GM18520 (cell line): ENCODE measurements at regions not wholly inside any gene's neighbourhood (a gene's known extent, or its start where the extent isn't known, plus 50 kb on each side); places are given as distances from the start of the nearest gene placed in this dataset.

Experiments used
- ATAC-seq: cut with Tn5 transposase; IDR thresholded peaks from one replicate; pipeline ENCODE4 v1.9.1; 2021; ENCODE audit not compliant: unreplicated experiment

- no peak for ATAC-seq
Measured at GRCh38 chr18:51637881-51638280, 440.4 kb upstream of the MEX3C start.

- no peak for ATAC-seq
Measured at GRCh38 chr18:51639541-51639940, 442.1 kb upstream of the MEX3C start.

GRCh38 chr18:51643483-51643882 is 446.0 kb upstream of the MEX3C start:
- no peak for ATAC-seq

GRCh38 chr18:51645607-51646006 is 448.1 kb upstream of the MEX3C start:
- no peak for ATAC-seq

- ATAC-seq: no peak
Measured at GRCh38 chr18:51647346-51647745, 449.9 kb upstream of the MEX3C start.

- ATAC-seq: no peak
Measured at GRCh38 chr18:51647942-51648341, 450.5 kb upstream of the MEX3C start.

- no peak for ATAC-seq
Measured at GRCh38 chr18:51649796-51650195, 452.3 kb upstream of the MEX3C start.

- ATAC-seq: no peak
Measured at GRCh38 chr18:51651761-51652160, 454.3 kb upstream of the MEX3C start.

GRCh38 chr18:51653507-51654213 is 456.2 kb upstream of the MEX3C start:
- no peak for ATAC-seq

GRCh38 chr18:51654488-51655326 is 457.2 kb upstream of the MEX3C start:
- ATAC-seq: peak; percentile 51

- ATAC-seq: peak; percentile 73
Measured at GRCh38 chr18:51655327-51655698, 457.8 kb upstream of the MEX3C start.

- ATAC-seq: no peak
Measured at GRCh38 chr18:51656249-51656648, 458.8 kb upstream of the MEX3C start.

GRCh38 chr18:51658436-51658835 is 461.0 kb upstream of the MEX3C start:
- no peak for ATAC-seq

- ATAC-seq: no peak
Measured at GRCh38 chr18:51659781-51660180, 462.3 kb upstream of the MEX3C start.

GRCh38 chr18:51660188-51660715 is 462.8 kb upstream of the MEX3C start:
- no peak for ATAC-seq

GRCh38 chr18:51664236-51664635 is 466.8 kb upstream of the MEX3C start:
- ATAC-seq: no peak

GRCh38 chr18:51666763-51667191 is 469.3 kb upstream of the MEX3C start:
- no peak for ATAC-seq

- ATAC-seq: peak; percentile 45
Measured at GRCh38 chr18:51668101-51668500, 470.6 kb upstream of the MEX3C start.

- no peak for ATAC-seq
Measured at GRCh38 chr18:51668607-51669006, 471.1 kb upstream of the MEX3C start.

- ATAC-seq: no peak
Measured at GRCh38 chr18:51686590-51686989, 489.1 kb upstream of the MEX3C start.

- ATAC-seq: no peak
Measured at GRCh38 chr18:51687845-51688585, 490.5 kb upstream of the MEX3C start.
